GM10266 (cell line): ENCODE measurements at regions not wholly inside any gene's neighbourhood (a gene's known extent, or its start where the extent isn't known, plus 50 kb on each side); places are given as distances from the start of the nearest gene placed in this dataset.

ENCODE experiments used
- DNase-seq: peaks from one replicate; pipeline ENCODE4 v3.0.0; 2012; ENCODE audit errors: extremely low spot score
- TF ChIP-seq, protein P1 (sequence below): IDR thresholded peaks from 2 replicates; pipeline ENCODE4 v1.5.1; 2012; ENCODE audit warnings: mild to moderate bottlenecking, low read depth; ENCODE audit not compliant: control insufficient read depth, insufficient read depth; ENCODE audit errors: missing control alignments

DNA sequence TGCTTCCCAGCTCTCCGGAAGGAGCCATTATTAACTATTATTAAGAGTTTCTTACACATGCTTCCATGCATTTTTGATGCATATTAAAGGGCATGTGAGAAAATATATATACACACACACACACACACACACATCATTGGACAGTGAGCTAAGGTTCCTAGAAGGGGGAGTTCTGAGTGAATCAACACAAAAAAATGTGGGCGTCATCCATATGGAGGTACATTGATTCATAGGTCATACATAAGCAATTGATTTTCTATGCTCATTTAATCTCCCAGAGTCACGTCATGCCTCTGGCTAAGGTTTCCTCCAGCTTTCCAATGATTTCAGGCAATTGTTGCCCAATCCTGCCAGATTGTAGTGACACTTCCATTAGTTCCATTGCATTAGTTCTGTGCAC lies 269.4 kb downstream of the DNAJB9 start:
- TF ChIP-seq, protein P1, sequence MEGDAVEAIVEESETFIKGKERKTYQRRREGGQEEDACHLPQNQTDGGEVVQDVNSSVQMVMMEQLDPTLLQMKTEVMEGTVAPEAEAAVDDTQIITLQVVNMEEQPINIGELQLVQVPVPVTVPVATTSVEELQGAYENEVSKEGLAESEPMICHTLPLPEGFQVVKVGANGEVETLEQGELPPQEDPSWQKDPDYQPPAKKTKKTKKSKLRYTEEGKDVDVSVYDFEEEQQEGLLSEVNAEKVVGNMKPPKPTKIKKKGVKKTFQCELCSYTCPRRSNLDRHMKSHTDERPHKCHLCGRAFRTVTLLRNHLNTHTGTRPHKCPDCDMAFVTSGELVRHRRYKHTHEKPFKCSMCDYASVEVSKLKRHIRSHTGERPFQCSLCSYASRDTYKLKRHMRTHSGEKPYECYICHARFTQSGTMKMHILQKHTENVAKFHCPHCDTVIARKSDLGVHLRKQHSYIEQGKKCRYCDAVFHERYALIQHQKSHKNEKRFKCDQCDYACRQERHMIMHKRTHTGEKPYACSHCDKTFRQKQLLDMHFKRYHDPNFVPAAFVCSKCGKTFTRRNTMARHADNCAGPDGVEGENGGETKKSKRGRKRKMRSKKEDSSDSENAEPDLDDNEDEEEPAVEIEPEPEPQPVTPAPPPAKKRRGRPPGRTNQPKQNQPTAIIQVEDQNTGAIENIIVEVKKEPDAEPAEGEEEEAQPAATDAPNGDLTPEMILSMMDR, result no peak
- no peak for DNase-seq

DNA sequence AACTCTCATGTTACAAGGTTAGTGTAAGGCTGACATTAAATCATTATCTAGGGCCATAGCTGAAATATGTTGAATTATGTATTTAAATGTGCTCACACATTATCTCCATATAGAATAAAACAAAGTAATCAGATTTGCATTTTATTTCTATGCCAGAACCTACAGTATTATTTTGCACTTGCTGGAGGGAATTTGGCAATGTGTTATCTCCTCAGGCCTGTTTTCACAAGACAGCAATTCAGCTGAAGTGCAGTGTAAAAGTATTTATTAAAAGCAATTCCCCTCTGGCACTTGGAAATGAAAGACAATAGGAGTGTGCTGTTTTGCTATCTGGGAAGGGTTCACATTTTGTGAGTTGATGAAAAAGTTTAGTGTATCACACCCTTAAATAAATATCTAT lies 276.3 kb downstream of the DNAJB9 start:
- DNase-seq, result no peak
- TF ChIP-seq, protein P1, result no peak

DNA sequence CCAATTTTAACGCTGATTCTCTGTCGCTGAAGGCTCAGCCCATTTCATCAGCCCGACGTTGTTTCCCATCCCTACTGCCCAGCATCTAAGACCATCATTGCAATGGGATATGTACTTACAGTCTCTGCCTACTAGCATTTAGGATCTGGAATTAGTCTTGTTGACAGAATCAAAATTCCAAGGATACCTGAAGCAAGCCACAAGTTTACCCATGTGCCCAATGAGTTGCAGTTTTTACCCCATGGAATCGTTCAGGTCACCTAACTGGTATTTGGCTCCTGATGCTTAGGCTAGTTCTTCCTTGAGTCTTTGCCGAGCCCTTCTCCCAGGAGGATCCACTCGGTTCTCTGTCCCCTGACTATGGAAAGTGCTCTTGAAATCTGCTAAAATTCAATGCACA lies 276.8 kb downstream of the DNAJB9 start:
- DNase-seq, result no peak
- TF ChIP-seq, protein P1, result no peak

DNA sequence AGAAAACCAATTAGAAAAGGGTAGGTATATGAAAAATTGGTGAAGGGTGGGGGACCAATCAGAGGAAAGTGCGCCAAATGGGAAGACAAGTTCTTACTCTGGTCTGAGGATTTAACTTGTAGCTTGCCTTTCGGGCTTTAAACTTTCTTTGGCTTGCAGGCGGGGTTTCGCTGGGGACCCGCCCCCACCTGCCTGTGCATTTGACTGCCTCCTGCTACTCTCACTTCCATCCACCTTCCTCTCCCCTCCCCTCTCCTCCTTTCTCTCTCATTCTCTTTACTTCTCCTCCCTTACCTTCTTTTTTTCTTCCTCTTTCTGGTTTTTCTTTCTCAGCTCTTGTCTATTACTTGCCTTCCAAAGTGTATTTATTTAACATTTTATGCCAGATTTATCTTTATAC lies 278.8 kb downstream of the DNAJB9 start:
- TF ChIP-seq, protein P1, result no peak
- DNase-seq, result no peak

DNA sequence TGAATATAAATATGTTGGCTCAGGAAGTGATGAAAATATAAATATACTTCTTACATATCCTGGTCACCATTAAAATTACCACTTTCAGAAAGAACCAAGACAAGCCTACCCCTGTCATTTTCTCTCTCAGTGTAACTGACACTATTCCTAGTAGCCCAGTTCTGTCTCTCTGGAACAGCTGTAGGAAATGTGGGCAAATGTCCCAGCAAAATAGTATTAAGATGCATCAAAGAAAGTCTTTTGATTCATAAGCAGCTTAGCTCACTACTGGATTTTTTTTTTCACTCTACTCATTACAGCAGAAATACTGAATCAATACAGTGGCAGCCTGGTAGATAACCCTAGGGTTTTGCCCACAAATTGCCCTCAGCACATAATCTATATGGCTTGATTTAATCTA lies 290.9 kb downstream of the DNAJB9 start:
- DNase-seq, result no peak
- TF ChIP-seq, protein P1, result no peak

DNA sequence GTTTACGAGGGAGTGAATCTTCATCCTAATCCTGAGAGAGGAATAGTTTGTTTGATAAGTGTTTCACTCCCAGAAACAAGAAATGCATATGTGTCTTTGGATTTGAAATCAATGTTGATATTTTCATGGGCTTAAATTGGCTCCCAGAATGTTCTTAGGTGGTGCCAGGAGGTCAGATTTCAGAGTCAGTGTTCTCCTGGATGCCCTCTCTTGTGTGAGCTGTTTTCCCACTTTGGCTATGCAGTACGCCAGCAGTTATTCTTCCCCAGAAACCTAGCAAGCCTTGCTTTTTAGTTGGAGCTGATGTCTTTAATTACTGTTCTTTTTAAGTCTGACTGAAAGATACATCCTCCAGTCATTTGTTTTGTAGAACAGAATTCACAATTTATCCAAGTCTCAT lies 291.4 kb downstream of the DNAJB9 start:
- no peak for DNase-seq
- TF ChIP-seq, protein P1, result no peak

DNA sequence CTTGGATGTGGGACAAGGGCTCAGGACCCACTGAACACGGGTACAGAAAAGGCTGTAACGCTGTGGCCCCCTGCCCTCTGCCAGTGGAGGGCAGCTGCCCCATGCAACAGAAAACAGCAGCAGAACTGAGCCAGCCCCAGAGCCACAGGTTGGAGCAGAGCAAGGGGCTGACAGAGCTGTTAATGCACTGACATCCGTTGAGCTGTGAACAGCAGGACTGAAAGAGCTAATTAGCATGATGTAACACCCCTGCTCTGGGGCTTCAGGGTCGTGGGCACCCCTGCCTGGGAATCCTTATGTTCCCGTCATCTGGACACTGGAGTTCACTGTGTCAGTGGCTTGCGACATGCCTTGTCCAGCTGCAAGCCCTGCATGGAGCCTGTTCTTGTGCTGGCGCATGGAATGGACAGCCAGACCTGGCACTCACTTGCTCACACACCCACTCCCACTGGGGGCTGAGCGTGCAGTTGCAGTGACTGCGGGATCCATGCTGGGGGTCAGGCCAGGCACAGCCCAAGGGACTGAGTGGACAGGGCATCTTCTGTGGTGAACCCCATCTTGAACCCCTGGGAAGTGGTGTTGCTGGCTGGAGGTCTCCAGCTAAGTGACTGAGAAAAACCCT lies 293.7 kb downstream of the DNAJB9 start:
- DNase-seq, result no peak

More for the DNA sequence above, 293.7 kb downstream of the DNAJB9 start:
- TF ChIP-seq, protein P1, result no peak
